ENCODE measurements at regions not wholly inside any gene's neighbourhood (a gene's known extent, or its start where the extent isn't known, plus 50 kb on each side); places are given as distances from the start of the nearest gene placed in this dataset.

GRCh38 chr4:26173619-26174018, 147.2 kb upstream of the RBPJ start:
- no peak for DNase-seq (ENCODE audit: low read depth in 1 of 2, low spot score in 2 of 2)
- no peak overlapping the region for H4K5ac ChIP-seq (ENCODE audit: insufficient read length, low read depth, low read length)

More at GRCh38 chr4:26173619-26174018, 147.2 kb upstream of the RBPJ start:
- Histone ChIP-seq H2BK5ac (ENCODE audit: low read depth, low read length) (no peak overlapping the region), H2BK20ac (ENCODE audit: low read length) (peak overlapping the region; percentile 43; the same call in 1 of the 2 replicates), H3K4me2 (ENCODE audit: insufficient read depth in 1 of 2, low read depth in 2 of 2, low read length in 2 of 2) (no peak overlapping the region), H4K20me1 (replicated peaks in 1 of 2; ENCODE audit: control insufficient read depth in 1 of 2, insufficient read depth in 2 of 2, low read length in 2 of 2) (no peaks in the 10 kb centered on the region), H2BK12ac (ENCODE audit: low read depth, low read length) (no peak overlapping the region), H3K9ac (replicated peaks in 1 of 4; ENCODE audit: extremely low read depth in 1 of 4, low read depth in 3 of 4, low read length in 3 of 4) (no peak overlapping the region), H2AK5ac (ENCODE audit: low read depth, low read length) (no peak overlapping the region), H3K14ac (ENCODE audit: insufficient read length) (no peak overlapping the region), H3K56ac (replicated peaks; ENCODE audit: insufficient read length, low read depth, low read length) (no peak overlapping the region), H3K27ac (ENCODE audit: low read depth, low read length) (no peak overlapping the region), H4K91ac (replicated peaks; ENCODE audit: insufficient read length, low read length) (no peak overlapping the region), H3K23me2 (ENCODE audit: low read depth, low read length) (no peaks in the 10 kb centered on the region), H3K4ac (replicated peaks; ENCODE audit: insufficient read length, low read depth, low read length) (no peak overlapping the region), H3K4me1 (replicated peaks in 1 of 4; ENCODE audit: control insufficient read depth in 3 of 4, insufficient read depth in 4 of 4, low read length in 3 of 4) (peaks cover 0 to 4% (median 3%) of the 10 kb centered on the region in 4 experiments; a peak in 2 of 7 replicates), H3K4me3 (ENCODE audit: extremely low read depth in 1 of 4, insufficient read depth in 2 of 4, low read depth in 3 of 4, low read length in 4 of 4) (no peak overlapping the region), H3K23ac (ENCODE audit: insufficient read length) (no peak overlapping the region), H3K79me1 (ENCODE audit: low read depth, low read length) (no peaks in the 10 kb centered on the region), H3K36me3 (ENCODE audit: control insufficient read depth in 2 of 4, insufficient read depth in 4 of 4, low read length in 3 of 4) (peaks cover 0 to 4% (median 0%) of the 10 kb centered on the region in 4 experiments; a peak in 2 of 8 replicates), H2AFZ (ENCODE audit: low read length) (peak overlapping the region; percentile 96), H3K27me3 (replicated peaks in 1 of 4; ENCODE audit: control insufficient read depth in 3 of 4, extremely low read depth in 1 of 4, insufficient read depth in 3 of 4, low read length in 3 of 4) (no peaks in the 10 kb centered on the region; a peak in 1 of 7 replicates), H2BK15ac (ENCODE audit: low read length) (no peak overlapping the region), H4K8ac (ENCODE audit: extremely low read depth, insufficient read depth, low read length) (no peak overlapping the region), H3K79me2 (ENCODE audit: control insufficient read depth in 1 of 2, insufficient read depth in 2 of 2, low read length in 2 of 2) (no peaks in the 10 kb centered on the region), H2BK120ac (replicated peaks; ENCODE audit: low read depth, low read length) (no peak overlapping the region), H3K9me3 (ENCODE audit: insufficient read depth in 2 of 2, low read depth in 1 of 2, low read length in 1 of 2) (peaks cover 6 to 16% of the 10 kb centered on the region in 2 experiments; a peak in 3 of 4 replicates), H3K18ac (ENCODE audit: extremely low read depth, low read length) (no peak overlapping the region)
- no peak for TF ChIP-seq CBX5 (IDR thresholded peaks at IDR 0.05; ENCODE audit: low read depth, low read length)
- ChIA-PET CTCF (ENCODE audit: partially characterized antibody) (interaction anchor here (0.6 to 6.2 kb wide), 4 partner anchors 11 to 46 kb away, joined by 3 to 50 read pairs (median 5); no protein-coding TSS in a partner anchor), POLR2A (ENCODE audit: partially characterized antibody) (no interaction called here)
- 85% methylated on average over 7 of the region's 7 CpGs; no CpG with 5 or more reads in 1 of the 2 experiments for WGBS, 2 experiments (ENCODE audit: extremely low coverage in 1 of 2, insufficient coverage in 1 of 2, insufficient read length in 1 of 2, insufficient replicate concordance in 2 of 2, low coverage in 1 of 2, low lambda C conversion rate in 2 of 2, missing lambda C conversion rate in 1 of 2)
- FAIRE-seq, result no peak

Data from H1 (cell line).